Breast epithelium (tissue), 4 donors: ENCODE measurements at regions not wholly inside any gene's neighbourhood (a gene's known extent, or its start where the extent isn't known, plus 50 kb on each side); places are given as distances from the start of the nearest gene placed in this dataset.

ENCODE experiments used
- DNase-seq, 2 donors: peaks; one replicate each; pipeline ENCODE4 v3.0.0-alpha.2; 2019; ENCODE audit warnings: low spot score in 2 of 2
- H3K27ac ChIP-seq, 2 donors: fragments of 200-600 bp; sonication (generic) in 1 of 2; one replicate each; pipeline ENCODE4 v1.5.1; 2016 to 2019; ENCODE audit warnings: mild to moderate bottlenecking in 1 of 2
- H3K27me3 ChIP-seq, 2 donors: fragments of 200-600 bp; sonication (generic) in 1 of 2; one replicate each; pipeline versions ENCODE4 v1.5.1 to v1.6.0; 2017 to 2019; ENCODE audit warnings: control low read depth in 1 of 2, mild to moderate bottlenecking in 1 of 2
- H3K36me3 ChIP-seq: fragments of 200-600 bp; one replicate; pipeline ENCODE4 v1.5.1; 2019
- H3K4me1 ChIP-seq, 2 donors: fragments of 200-600 bp; sonication (generic); one replicate each; pipeline ENCODE4 v1.5.1; 2016 to 2019; ENCODE audit warnings: control low read depth in 1 of 2
- H3K4me3 ChIP-seq, 3 donors: fragments of 200-600 bp; sonication (generic); 1 replicate in 2 of 3; 2 replicates in 1 of 3; pipeline ENCODE4 v1.5.1; 2016 to 2019; ENCODE audit warnings: mild to moderate bottlenecking in 3 of 3, moderate library complexity in 2 of 3
- H3K9me3 ChIP-seq, 2 donors: fragments of 200-600 bp; sonication (generic) in 1 of 2; one replicate each; pipeline ENCODE4 v1.5.1; 2016 to 2019; ENCODE audit warnings: control low read depth in 1 of 2
- POLR2A ChIP-seq: fragments of 450-650 bp; IDR thresholded peaks from one replicate; pipeline ENCODE4 v1.6.1; 2016; ENCODE audit warnings: antibody characterized with exemption, mild to moderate bottlenecking, moderate library complexity
- POLR2AphosphoS5 ChIP-seq, 3 donors: sonication (generic); formaldehyde crosslinking; IDR thresholded peaks; one replicate each; pipeline ENCODE4 v1.6.1; 2017; ENCODE audit warnings: antibody characterized with exemption in 3 of 3
- intact Hi-C: fragments of 100-400 bp; cut with DNase I; formaldehyde crosslinking; loops from one replicate; pipeline ENCODE4 v1.15.1; 2023; ENCODE audit warnings: low total_unique reads
- TF ChIP-seq, protein P1 (sequence below), 3 donors: fragments of 450-650 bp; IDR thresholded peaks; one replicate each; pipeline ENCODE4 v1.5.1; 2016 to 2017; ENCODE audit warnings: antibody characterized with exemption in 3 of 3, mild to moderate bottlenecking in 3 of 3, moderate library complexity in 3 of 3

DNA sequence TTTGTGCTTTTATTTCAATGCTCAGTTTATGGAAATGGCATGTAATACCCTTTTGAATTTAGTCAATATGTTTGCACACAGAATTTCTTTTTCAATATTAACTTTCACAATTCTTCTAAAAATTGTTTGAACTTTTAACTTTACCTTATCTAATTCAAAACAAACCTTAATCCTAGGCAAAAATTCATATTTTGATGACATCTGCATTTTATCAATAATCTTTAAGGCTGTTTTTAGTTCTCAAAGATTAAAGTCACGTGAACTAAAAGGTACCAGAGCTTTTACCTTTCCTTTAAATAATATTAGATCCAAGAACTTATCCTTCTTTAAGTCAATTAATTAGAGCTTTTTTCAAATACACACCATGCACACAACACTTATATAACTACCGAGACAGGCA lies 218.9 kb upstream of the NCAM2 start:
- Histone ChIP-seq H3K4me1 (no peaks in the 10 kb centered on the region), H3K27ac (no peak overlapping the region), H3K4me3 (no peak overlapping the region), H3K27me3 (no peaks in the 10 kb centered on the region), H3K36me3 (no peaks in the 10 kb centered on the region), H3K9me3 (peaks cover 4 to 7% of the 10 kb centered on the region in 2 donors)
- no peak for DNase-seq
- TF ChIP-seq POLR2A (no peak), POLR2AphosphoS5 (IDR thresholded peaks at IDR 0.05) (no peak)
- TF ChIP-seq, protein P1, sequence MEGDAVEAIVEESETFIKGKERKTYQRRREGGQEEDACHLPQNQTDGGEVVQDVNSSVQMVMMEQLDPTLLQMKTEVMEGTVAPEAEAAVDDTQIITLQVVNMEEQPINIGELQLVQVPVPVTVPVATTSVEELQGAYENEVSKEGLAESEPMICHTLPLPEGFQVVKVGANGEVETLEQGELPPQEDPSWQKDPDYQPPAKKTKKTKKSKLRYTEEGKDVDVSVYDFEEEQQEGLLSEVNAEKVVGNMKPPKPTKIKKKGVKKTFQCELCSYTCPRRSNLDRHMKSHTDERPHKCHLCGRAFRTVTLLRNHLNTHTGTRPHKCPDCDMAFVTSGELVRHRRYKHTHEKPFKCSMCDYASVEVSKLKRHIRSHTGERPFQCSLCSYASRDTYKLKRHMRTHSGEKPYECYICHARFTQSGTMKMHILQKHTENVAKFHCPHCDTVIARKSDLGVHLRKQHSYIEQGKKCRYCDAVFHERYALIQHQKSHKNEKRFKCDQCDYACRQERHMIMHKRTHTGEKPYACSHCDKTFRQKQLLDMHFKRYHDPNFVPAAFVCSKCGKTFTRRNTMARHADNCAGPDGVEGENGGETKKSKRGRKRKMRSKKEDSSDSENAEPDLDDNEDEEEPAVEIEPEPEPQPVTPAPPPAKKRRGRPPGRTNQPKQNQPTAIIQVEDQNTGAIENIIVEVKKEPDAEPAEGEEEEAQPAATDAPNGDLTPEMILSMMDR (IDR thresholded peaks at IDR 0.05) = no peak
- intact Hi-C loops = no loop called here

DNA sequence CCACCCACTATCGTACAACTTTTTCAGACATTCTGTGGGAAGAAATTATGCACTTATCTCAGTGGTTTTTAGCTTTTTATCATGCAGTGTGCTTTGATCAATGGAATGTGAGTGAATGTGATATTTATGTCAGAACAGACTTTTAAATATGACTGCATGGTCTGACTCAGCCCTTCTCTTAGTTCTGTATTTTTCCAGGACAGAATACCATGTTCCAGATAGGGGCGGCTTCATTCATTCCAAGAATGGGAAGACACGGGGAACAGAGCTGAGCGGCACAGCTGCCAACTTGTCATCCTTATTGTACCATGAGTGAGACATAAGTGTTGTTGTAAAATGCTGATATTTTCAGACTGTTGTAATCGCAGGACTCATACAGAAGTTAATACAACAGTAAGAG lies 214.6 kb upstream of the NCAM2 start:
- no peak overlapping the region for H3K27ac ChIP-seq
- DNase-seq = no peak
- H3K27me3 ChIP-seq = no peaks in the 10 kb centered on the region
- intact Hi-C loops = no loop called here
- no peak for TF ChIP-seq POLR2AphosphoS5 (IDR thresholded peaks at IDR 0.05)
- H3K36me3 ChIP-seq = no peaks in the 10 kb centered on the region
- no peak overlapping the region for H3K4me3 ChIP-seq
- H3K9me3 ChIP-seq = peaks cover 4 to 7% of the 10 kb centered on the region in 2 donors
- H3K4me1 ChIP-seq = no peaks in the 10 kb centered on the region

DNA sequence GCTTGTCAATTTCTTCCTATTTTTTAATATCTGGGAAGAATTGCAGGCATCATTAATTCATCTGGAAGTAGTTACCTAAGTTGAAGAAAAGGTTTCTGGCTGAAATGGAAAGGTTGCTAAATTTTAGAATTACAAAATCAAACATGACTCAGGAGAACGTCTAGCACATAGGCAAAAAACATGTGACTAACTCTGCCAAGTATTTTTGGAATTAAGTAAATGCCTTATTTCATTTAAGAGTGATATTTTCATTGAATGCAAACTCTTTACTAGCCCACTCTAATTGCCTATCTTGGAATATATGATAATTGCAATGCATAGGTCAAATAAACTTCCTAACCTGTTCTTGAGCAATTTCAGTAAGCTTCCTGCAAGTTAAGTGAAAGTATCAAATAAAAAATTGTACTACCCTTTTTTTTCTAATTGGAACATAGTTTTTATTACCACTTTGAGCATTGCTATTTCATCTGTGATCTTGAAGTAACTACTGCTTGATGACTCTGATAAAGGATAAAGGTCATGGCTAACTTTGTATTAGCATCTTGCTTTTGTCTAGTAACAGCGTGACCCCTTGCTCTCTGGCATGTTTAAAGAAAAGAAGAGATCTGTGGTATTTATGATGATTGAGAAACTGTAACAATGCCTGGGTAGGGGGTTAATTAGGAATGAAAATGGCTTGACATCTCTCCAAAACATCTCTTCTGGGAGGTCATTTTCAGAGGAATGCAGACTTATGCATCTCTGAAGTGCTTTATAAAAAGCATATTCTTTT lies 208.3 kb upstream of the NCAM2 start:
- intact Hi-C loops = loop anchor here (5.0 kb wide), 1 partner anchor 748 kb away; no protein-coding TSS in a partner anchor
- Histone ChIP-seq H3K36me3 (no peaks in the 10 kb centered on the region), H3K27ac (no peak overlapping the region), H3K27me3 (no peaks in the 10 kb centered on the region), H3K9me3 (no peaks in the 10 kb centered on the region), H3K4me1 (no peaks in the 10 kb centered on the region), H3K4me3 (no peak overlapping the region)
- TF ChIP-seq POLR2A = no peak
- no peak for DNase-seq

DNA sequence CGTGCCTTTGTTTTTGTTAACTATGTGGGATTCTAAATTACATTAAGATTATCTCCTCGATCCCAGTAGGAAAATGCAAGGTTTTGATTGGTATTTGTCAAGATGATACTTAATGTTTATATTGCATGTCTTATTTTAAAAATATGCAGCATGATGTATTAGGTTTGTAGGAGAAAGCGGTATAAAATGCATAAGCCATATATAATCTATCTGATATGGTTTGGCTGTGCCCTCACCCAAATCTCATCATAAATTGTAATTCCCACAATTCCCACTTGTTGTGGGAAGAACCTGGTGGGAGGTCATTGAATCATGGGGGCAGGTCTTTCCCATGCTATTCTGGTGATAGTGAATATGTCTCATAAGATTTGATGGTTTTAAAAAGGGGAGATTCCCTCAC lies 198.1 kb upstream of the NCAM2 start:
- TF ChIP-seq, protein P1 (IDR thresholded peaks at IDR 0.05) = no peak
- TF ChIP-seq POLR2AphosphoS5 (IDR thresholded peaks at IDR 0.05) (no peak), POLR2A (no peak)
- Histone ChIP-seq H3K9me3 (no peaks in the 10 kb centered on the region), H3K27ac (no peak overlapping the region), H3K4me3 (no peak overlapping the region), H3K27me3 (no peaks in the 10 kb centered on the region), H3K36me3 (no peaks in the 10 kb centered on the region), H3K4me1 (no peaks in the 10 kb centered on the region)
- DNase-seq = no peak
- intact Hi-C loops = no loop called here

DNA sequence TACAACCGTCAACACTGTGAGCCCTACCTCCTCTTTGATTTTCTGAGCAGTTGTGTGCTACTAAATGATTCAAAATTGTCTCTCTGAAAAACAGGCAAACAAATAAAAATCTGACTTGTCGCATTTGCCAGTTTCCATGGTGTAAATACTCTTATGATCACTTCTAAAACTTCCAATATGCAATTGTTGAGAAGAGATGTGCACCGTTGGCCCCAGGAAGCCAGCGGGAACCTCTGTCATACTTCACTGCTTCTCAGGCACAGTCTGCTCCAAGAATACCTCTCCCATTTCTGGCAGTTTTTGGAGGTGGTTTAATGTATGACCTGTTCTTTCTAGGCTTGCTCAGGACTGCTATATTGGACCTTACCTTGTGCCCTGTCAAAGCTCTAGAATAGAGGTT lies 196.0 kb upstream of the NCAM2 start:
- Histone ChIP-seq H3K9me3 (no peaks in the 10 kb centered on the region), H3K36me3 (no peaks in the 10 kb centered on the region), H3K4me1 (no peaks in the 10 kb centered on the region), H3K4me3 (no peak overlapping the region), H3K27ac (no peak overlapping the region), H3K27me3 (no peaks in the 10 kb centered on the region)
- TF ChIP-seq, protein P1 (IDR thresholded peaks at IDR 0.05) = no peak
- TF ChIP-seq POLR2AphosphoS5 (IDR thresholded peaks at IDR 0.05) = no peak
- no peak for TF ChIP-seq POLR2A
- DNase-seq = no peak
- intact Hi-C loops = no loop called here

DNA sequence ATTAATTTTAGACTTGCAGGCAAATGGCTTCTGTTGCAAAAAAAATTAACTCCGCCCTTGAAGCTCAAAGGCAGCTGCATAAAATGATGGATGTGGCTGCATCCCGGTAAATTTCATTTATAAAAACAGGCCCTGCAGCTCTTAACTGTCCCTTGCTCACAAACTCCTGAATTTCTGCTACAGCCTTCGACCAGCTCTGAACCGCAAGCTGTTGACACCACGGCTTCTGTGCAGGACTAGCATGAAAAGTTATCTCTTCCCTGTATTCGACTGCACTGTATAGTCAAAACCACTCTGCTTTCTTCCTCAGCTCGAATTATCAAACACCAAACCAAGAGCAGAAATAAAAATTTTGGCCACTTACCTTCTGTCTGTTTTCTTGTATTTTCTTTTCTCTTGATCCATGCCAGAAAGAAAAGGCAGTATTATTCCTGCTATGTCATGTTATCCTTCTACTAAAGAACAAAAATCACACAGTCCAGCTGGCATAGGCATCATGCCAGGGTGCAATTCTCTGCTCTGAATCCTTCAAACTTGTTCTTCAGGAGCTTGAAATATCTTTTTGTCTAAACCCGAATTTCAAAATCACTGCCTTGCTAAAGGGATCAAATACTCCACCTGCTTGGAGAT lies 195.5 kb upstream of the NCAM2 start:
- intact Hi-C loops = no loop called here
- Histone ChIP-seq H3K36me3 (no peaks in the 10 kb centered on the region), H3K4me1 (no peaks in the 10 kb centered on the region), H3K4me3 (no peak overlapping the region), H3K27ac (no peak overlapping the region), H3K9me3 (no peaks in the 10 kb centered on the region), H3K27me3 (no peaks in the 10 kb centered on the region)
- TF ChIP-seq, protein P1 (IDR thresholded peaks at IDR 0.05) = no peak
- TF ChIP-seq POLR2AphosphoS5 (IDR thresholded peaks at IDR 0.05) (no peak), POLR2A (no peak)
- no peak for DNase-seq
